Heart right ventricle (tissue), 16 donors: ENCODE measurements at regions not wholly inside any gene's neighbourhood (a gene's known extent, or its start where the extent isn't known, plus 50 kb on each side); places are given as distances from the start of the nearest gene placed in this dataset.

Source experiments
- ATAC-seq, 8 donors: fragments of 200-7000 bp; cut with Tn5 transposase; one replicate each; pipeline ENCODE4 v1.9.1; 2020; ENCODE audit warnings: mild to moderate bottlenecking in 8 of 8, moderate library complexity in 8 of 8, moderate number of reproducible peaks in 1 of 8
- DNase-seq, 2 donors: peaks; one replicate each; pipeline ENCODE4 v3.0.0-alpha.2; 2020
- H3K27ac ChIP-seq, 10 donors: fragments of 200-600 bp; sonication (generic) in 2 of 10; one replicate each; pipeline versions ENCODE4 v1.5.0 to v1.8.0; 2020 to 2022; ENCODE audit warnings: mild to moderate bottlenecking in 3 of 10
- H3K27me3 ChIP-seq, 7 donors: fragments of 200-600 bp; one replicate each; pipeline ENCODE4 v1.8.0; 2021 to 2022; ENCODE audit warnings: mild to moderate bottlenecking in 2 of 7
- H3K36me3 ChIP-seq, 9 donors: fragments of 200-600 bp; sonication (generic) in 1 of 9; one replicate each; pipeline versions ENCODE4 v1.5.0 to v1.8.0; 2020 to 2022; ENCODE audit warnings: mild to moderate bottlenecking in 2 of 9
- H3K4me1 ChIP-seq, 9 donors: fragments of 200-600 bp; sonication (generic) in 1 of 9; one replicate each; pipeline versions ENCODE4 v1.5.0 to v1.8.0; 2020 to 2022; ENCODE audit warnings: mild to moderate bottlenecking in 4 of 9
- H3K4me3 ChIP-seq, 10 donors: fragments of 200-600 bp; sonication (generic) in 2 of 10; one replicate each; pipeline versions ENCODE4 v1.5.0 to v1.8.0; 2020 to 2022; ENCODE audit warnings: mild to moderate bottlenecking in 7 of 10, moderate library complexity in 2 of 10
- H3K9me3 ChIP-seq, 11 donors: fragments of 200-600 bp in 10 of 11; sonication (generic) in 2 of 11; one replicate each; pipeline versions ENCODE4 v1.5.0 to v1.8.0; 2013 to 2022; ENCODE audit warnings: mild to moderate bottlenecking in 2 of 11, control low read depth in 1 of 11, moderate library complexity in 1 of 11
- CTCF ChIP-seq, 9 donors: fragments of 200-600 bp; sonication (generic) in 2 of 9; IDR thresholded peaks; one replicate each; pipeline versions ENCODE4 v1.5.0 to v1.8.0; 2021 to 2022; ENCODE audit warnings: antibody characterized with exemption in 9 of 9, mild to moderate bottlenecking in 5 of 9, moderate library complexity in 1 of 9
- WGBS, 2 donors: extraction: QIAGEN DNeasy Blood & Tissue Kit; methylation state at CpG; one replicate each; pipeline ENCODE4 v1.1.7; 2013; ENCODE audit warnings: inconsistent platforms in 1 of 2; 5-methylcytosine and 5-hydroxymethylcytosine counted together
- intact Hi-C, 10 donors: fragments of 100-400 bp; cut with DNase I; formaldehyde crosslinking; loops; one replicate each; pipeline versions ENCODE4 v1.11.1 to v1.14.2; 2022
- donor health status: Arrhythmogenic right ventricular cardiomyopathy.
- donor health status: ischemic (EF 13 %, LVEDD 7.1; RV severe dilation, severe dysfunction).
- donor health status: healthy with polysubstance abuse.
- donor health status: DM: no; HTN: yes; CAD: no.
- donor health status: DM: no; HTN: no; CAD: no.
- donor health status: ischemic (EF 25% LVEDD 6.9; RV normal size, moderate dysfunction).
- donor health status: ischemic (EF 25% LVEDD 5.7; RV mildly dilated, moderate dysfunction).
- donor health status: healthy.
- donor health status: DM: yes; HTN: yes; CAD: no.
- donor health status: Ischemic cardiomyopathy.
- donor health status: ischemic (EF 35%, LVEDD 5.7; RV mildly dilated, moderate dysfunction).
- donor health status: nonischemic (EF 11% LVEDD 7.7; RV severe dilation, severe dysfunction).
- donor health status: DM: yes; HTN: yes; CAD: no.
- donor health status: PGD.
- donor health status: ischemic (EF 29% LVEDD 5.4; RV normal size, mild dysfunction).
- donor health status: nonischemic (EF 23%, LVEDD 6.1; RV moderate dilation, normal function).

GRCh38 chr4:112888622-112889021, 160.8 kb upstream of the ANK2 start:
- H3K27ac ChIP-seq, result no peak overlapping the region
- ATAC-seq, result peak in 2 of 8 donors; percentile 16 to 22
- intact Hi-C loops, result no loop called here

DNA sequence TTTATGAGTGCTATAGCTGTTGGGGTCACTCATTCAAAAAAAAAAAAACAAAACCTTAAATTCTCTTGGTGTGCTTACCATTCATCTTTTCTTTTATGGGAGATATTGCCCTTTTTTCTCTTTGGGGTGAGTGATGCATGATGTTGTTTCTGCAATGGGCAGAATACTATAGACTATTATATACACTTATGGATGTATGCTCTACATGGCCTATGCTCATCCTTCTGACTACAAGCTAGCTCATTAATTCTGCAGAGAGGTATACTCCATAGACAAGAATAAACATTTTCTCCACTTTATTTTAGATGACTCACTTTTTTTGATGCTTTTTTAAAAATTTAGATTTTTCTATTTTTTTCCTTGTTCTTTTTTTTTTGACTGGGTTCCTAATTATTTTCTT, 160.3 kb upstream of the ANK2 start:
- Histone ChIP-seq H3K4me3 (peak overlapping the region in 6 of 10 donors; percentile 0 to 38 (median 32)), H3K36me3 (no peaks in the 10 kb centered on the region), H3K4me1 (peaks cover 0 to 9% (median 0%) of the 10 kb centered on the region in 9 donors), H3K27ac (peak overlapping the region in 2 of 10 donors; percentile 45 to 48), H3K9me3 (no peaks in the 10 kb centered on the region), H3K27me3 (no peaks in the 10 kb centered on the region)
- intact Hi-C loops, result no loop called here
- DNase-seq (no peak), ATAC-seq (no peak)
- TF ChIP-seq CTCF (IDR thresholded peaks at IDR 0.05), result no peak

More at GRCh38 chr4:112888622-112889021, 160.8 kb upstream of the ANK2 start:
- no peak overlapping the region for H3K4me3 ChIP-seq
- H3K27me3 ChIP-seq, result no peaks in the 10 kb centered on the region
- peaks cover 0 to 12% (median 0%) of the 10 kb centered on the region in 9 donors for H3K4me1 ChIP-seq
- 52 to 63% methylated on average over 2 of the region's 2 CpGs for WGBS, 2 donors
- H3K36me3 ChIP-seq, result no peaks in the 10 kb centered on the region
- H3K9me3 ChIP-seq, result no peaks in the 10 kb centered on the region
- no peak for TF ChIP-seq CTCF (IDR thresholded peaks at IDR 0.05)
- DNase-seq, result no peak

- no peak for TF ChIP-seq CTCF (IDR thresholded peaks at IDR 0.05)
- intact Hi-C loops, result no loop called here
- ATAC-seq (peak in 4 of 8 donors; percentile 8 to 65 (median 22)), DNase-seq (no peak)
- Histone ChIP-seq H3K4me3 (peak overlapping the region in 8 of 10 donors; percentile 0 to 38 (median 32)), H3K27me3 (no peaks in the 10 kb centered on the region), H3K27ac (peak overlapping the region in 8 of 10 donors; percentile 17 to 59 (median 44)), H3K4me1 (peaks cover 0 to 2% (median 0%) of the 10 kb centered on the region in 9 donors), H3K36me3 (no peaks in the 10 kb centered on the region), H3K9me3 (no peaks in the 10 kb centered on the region)
- WGBS, 2 donors, result 51 to 59% methylated on average over 5 of the region's 5 CpGs
Observed at GRCh38 chr4:112889619-112890527, 159.6 kb upstream of the ANK2 start.

- Histone ChIP-seq H3K4me1 (peaks cover 0 to 5% (median 0%) of the 10 kb centered on the region in 9 donors), H3K27ac (no peak overlapping the region), H3K9me3 (no peaks in the 10 kb centered on the region), H3K27me3 (no peaks in the 10 kb centered on the region), H3K4me3 (no peak overlapping the region), H3K36me3 (no peaks in the 10 kb centered on the region)
- TF ChIP-seq CTCF (IDR thresholded peaks at IDR 0.05), result no peak
- ATAC-seq (no peak), DNase-seq (no peak)
- intact Hi-C loops, result no loop called here
- WGBS, 2 donors, result 91 to 93% methylated on average over 3 of the region's 3 CpGs
Observed at GRCh38 chr4:112894480-112894879, 155.0 kb upstream of the ANK2 start.
